HG03135 (cell line): ENCODE measurements at regions not wholly inside any gene's neighbourhood (a gene's known extent, or its start where the extent isn't known, plus 50 kb on each side); places are given as distances from the start of the nearest gene placed in this dataset.

Source experiments
- ATAC-seq: cut with Tn5 transposase; IDR thresholded peaks from one replicate; pipeline ENCODE4 v1.9.1; 2021; ENCODE audit warnings: mild to moderate bottlenecking, moderate library complexity; ENCODE audit not compliant: unreplicated experiment

DNA sequence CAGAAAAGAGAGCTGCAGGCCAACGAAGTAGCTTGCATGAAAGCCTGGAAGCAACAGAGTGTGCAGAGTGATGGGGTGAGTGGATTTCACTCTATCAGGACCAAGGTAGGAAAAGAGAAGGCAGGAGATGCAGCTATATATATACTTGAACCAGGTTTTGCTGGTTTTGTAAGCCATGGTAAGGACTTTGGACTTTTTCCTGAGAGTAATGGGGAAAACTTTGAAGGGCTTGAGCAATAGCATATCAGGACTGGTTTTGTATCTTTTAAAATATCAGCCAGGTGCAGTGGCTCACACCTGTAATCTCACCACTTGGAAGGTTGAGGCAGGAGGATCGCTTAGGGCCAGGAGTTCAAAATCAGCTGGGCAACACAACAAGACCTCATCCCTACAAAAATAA is 120.6 kb upstream of the NRP1 start:
- ATAC-seq = no peak

DNA sequence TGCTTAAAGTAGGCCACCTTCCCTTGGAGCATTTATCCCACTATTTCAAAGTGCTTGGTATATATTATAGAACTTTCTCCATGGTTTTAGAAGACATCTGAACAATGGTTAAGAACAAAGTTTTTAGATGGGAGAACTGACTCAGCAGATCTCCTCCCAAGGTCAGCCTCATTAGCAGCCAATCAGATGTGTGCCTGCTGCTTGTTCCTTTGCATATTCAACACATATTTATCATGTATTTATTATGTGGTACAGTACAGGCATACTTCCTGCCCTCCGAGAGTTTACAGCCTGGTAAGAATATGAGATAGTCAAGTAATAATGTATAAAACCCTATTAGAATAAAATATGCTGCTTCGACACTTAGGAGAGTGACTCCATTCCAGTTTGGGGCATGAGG is 120.1 kb upstream of the NRP1 start:
- no peak for ATAC-seq

DNA sequence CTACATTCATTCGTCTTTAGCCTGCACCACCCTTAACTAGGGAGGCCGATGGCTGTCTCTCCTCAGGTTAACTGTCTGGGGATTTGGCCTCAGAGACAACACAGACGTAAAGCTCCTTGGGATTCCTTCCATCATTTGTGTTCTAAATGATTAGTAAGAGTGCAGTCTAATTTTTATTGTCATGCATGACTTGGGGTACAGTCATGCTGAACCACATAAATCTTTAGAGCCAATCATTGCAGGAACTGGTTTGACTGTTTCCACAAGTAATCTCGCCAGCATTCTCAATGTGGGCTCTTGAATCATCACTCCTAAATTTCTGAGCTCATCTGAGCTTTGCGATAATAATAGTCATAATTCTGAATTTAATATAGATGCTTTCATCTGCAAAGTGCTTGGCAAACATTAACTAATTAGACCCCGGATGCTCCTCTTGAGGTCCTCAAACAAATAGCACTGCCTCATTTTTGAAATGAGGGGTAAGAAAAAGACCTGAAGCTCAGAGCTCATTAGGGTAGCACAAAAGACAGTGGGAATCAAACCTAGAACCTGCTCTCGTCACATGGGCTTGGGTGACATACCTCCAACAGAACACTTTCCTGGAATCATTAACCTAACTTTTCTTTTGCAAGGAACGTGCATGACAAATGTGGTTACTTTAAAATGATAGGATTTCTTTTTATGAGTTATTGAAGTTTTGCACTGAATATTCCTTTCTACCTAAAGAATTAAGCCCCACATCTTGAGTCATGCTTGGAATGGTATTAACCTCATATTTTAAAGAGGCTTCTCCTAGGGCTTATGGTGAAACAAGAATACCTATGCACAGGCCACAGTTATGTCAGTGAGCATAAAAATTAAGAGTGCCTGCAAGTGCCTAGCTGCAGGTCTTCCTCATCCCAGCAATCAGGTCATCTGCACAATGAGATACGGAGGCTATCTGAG is 118.9 kb upstream of the NRP1 start:
- no peak for ATAC-seq

DNA sequence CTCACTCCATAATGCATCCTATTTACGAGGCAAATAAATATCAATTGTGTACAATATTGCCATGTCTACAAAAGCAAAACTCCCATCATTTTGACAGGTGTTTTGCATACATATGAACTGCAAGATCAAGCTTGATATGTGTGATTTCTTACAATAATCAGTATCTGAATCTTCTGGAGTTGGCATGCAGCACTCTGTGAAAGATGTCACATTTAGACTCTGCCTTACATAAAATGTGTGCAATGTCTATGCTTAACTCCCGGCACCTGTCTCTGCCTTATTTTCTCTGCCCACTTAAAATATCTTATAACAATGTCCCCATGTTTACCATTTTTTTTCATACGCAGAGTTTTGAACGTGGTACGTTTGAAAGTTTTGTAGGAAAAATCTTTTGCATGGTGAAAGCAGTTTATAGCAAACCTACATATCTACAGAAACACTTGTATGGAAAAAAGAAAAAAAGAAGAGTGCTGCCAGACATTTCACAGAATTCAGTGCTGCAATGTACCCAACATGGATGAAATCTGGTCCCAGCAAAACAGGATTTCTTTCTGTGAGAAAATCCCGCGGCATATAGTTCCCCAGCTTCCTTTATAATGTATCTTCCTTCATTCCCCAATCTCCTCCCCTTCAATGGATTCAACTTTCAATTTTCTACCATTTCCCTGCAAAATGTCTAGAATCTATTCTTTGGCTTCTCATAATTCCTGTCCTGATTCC is 114.1 kb upstream of the NRP1 start:
- ATAC-seq = no peak

DNA sequence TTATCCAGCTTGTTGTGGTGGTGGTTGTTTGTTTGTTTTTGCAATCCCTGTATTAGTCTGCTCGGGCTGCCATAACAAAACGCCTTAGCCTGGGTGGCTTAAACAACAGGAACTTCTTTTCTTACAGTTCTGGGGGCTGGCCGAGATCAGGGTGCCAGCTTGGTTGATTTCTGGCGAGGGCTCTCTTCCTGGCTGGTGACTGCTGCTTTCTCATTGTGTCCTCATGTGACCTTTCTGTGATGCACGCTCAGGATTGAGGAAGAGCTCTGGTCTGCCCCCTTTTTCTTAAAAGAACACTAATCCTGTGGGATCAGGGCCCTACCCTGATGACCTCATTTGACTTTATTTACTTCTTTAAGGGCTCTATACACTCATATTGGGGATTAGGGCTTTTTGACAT is 107.1 kb upstream of the NRP1 start:
- no peak for ATAC-seq

DNA sequence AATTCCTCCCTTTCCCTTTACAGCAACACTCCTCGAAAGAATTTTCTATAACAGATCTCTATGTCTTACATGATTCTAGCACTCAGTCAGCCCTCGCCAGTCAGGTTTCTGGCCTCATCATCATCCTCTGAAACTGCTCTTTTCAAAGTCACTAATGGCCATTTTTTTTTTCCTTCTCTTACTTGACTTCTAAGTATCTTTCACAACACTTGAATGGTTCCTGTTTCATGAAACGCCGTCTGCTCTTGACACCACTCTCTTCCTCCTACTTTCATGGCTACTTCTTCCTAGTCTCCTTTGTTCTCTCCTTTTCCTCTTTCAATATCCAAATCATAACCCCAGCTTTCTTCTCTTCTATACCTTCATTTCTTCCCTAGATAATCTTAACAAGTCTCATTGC is 100.5 kb upstream of the NRP1 start:
- ATAC-seq = no peak

DNA sequence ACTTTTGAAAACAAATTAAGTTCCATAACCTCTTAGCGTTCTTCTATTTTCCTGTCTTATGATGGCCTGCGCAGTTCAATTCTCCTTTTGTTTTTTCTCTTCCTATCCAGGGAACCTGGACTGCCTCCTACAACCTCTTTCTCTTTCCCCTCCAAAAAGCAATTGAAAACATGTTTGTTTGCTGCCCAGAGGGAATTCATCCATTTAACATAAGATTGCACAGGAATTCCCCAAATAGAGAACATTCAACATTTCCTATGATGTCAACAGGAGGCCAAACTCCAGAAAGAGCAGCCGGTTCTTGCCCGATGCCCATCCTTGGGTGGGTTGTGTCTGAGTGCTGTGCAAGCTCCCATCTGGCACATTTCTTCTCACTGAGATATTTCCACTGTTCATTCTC is 94.2 kb upstream of the NRP1 start:
- ATAC-seq = no peak

DNA sequence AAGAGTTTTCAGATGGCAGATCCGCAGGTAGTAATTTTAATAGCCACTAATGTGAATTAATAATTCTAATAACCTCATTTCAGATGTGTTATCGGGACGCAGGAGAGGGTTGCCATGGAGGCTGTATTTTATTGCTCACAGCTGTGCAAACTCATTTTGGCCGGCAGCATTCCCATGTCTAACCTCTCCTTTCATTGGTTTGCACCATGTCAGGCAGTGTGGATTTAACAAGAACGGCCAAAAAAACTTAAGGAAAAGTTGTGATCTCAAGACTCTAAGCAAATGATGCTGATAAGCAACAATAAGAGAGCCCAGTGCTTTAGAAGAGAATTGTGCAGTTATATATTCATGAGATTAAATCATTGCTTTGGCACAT is 88.7 kb upstream of the NRP1 start:
- ATAC-seq = no peak

DNA sequence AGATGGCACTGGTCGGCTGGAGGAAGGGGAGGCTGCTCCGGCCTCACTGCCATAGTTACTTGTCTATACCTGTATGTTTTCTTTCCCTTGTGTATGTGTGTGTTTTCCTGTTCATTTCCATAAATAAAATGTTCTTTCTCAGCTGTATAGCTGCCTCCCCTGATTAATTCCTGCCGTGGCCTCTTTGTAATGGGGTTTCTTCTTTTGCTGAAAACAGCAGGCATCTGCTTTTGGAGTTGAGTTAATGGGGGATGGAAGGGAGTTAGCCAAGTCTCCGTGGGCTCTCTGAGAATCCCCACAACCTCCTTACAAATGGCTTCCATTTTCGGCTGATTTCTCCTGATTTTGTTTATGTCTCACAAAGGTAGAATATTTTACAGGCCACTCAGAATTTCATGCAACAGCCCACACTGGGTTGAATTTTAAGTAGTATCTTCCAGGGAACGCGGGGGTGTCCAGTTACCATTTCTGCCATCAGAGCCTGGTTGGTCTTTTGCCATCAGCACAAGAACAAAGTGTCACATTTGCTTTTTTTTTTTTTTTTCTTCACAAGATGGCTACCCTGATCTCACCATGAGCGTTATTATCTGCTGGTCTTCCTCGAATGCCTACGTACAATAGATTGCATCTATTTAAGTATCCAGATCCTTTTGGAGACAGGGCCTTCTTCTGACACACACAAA is 88.1 kb upstream of the NRP1 start:
- ATAC-seq = no peak

DNA sequence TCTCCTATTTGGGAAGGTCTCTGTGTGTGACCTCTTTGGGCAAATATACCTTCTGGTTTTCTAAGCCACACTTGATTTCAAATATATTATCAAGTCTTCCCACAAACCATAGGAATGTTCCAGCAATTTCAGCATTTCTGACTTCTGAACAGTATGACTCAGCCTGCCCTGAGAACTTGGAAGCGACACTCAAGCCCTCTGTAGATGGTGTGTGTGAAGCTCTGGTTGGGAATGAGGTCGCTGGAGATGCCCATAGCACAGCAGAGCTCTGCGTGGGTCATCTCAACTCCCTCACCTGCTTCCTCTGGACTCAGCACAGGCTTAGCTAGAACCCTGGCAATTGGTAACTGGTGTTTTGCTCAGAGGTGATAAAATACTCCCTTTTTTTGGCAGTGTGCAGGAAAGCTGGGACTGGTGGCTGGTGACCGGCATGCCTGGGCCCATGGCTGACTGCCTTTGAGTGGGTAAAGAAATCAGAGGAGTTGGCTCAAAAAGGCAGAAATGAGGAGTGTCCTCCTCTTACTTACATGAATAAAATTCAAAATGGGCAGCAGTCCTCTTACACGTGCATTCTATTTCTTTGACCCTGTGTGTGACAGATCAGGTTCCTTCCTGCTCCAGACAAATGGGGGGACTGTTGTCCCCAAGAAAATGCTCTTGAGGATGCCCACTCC is 87.5 kb upstream of the NRP1 start:
- no peak for ATAC-seq

DNA sequence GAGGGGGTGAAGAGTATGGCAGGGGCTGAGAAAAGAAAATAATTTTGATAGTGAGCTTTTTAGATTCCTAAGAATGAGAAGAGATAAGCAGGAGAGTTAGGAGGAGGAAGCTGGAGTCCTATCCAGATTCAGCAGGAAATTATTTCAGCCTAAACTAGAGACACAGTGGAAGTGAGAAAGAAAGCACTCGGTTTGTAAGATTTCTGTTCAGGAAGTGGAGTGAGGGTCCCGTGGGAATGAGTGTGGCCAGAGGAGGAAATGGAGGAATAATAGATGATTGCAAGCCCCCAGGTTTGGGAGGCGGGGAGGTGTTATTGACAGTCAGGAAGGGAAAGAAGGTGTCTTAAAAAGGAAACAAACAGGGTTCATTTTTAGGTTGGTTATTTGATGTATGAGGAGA is 84.8 kb upstream of the NRP1 start:
- ATAC-seq = no peak

DNA sequence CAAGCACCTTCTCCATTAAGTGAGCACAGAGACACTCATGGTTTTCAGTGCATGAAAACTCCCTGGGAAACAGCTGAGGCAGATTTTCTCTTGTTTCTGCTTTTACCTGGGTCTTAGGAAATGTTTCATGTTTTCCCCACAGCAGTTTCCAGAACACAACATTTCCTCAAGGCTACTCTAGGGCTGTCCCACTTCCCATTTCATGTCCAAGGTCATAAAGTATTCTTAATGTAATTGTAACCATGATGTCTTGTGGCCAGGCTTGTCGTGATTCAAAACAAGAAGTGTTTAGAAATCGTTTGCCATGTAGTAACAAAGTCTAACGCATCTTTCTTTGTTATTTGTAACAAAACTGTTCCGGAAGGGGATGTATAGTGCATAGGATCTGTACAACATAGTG is 83.8 kb upstream of the NRP1 start:
- no peak for ATAC-seq

DNA sequence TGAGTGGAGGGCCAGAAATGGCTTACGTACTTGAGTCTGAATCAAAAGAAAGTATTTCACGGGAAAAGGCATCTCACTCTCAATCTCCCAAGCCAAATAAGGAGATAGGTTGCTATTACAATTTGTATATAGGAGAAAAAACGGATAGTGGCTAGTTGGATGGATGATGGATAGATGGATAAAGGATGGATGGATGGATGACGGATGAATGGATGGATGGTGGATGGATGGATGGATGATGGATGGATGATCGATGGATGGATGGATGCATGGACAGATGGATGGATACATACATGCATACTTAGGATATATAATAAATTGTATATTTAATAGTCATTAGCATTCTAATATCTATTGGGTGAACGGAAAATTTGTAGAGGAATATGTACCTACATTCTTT is 82.2 kb upstream of the NRP1 start:
- ATAC-seq = no peak

DNA sequence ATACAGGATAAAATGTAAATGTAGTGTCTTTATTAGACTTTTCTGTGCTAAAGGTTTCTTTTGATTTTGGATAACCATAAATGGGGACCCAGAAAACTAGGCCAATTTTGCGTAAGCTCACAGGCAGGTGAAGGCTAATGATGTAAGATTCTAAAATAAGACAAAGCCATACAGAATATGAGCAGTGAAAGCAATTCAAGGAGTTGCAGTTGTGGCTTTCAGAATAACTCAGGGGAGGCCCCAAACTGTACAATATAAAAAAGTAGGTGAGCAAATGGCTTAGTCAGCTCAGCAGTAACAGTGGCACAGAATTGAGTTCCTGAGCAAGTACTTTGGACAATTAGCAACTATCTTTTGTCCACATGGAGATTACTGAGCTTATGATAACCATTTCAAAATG is 81.7 kb upstream of the NRP1 start:
- ATAC-seq = no peak

DNA sequence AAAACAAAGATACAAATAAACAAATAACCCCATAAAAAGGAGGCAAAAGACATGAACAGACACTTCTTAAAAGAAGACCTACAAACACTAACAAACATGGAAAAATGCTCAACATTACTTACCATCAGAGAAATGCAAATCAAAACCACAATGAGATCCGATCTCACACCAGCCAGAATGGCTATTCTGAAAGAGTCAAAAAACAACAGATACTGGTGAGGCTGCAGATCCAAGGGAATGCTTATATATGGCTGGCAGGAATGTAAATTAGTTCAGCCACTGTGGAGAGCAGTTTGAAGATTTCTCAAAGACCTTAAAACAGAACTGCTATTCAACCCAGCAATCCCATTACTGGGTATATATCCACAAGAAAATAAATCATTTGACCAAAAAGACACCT is 80.4 kb upstream of the NRP1 start:
- no peak for ATAC-seq

DNA sequence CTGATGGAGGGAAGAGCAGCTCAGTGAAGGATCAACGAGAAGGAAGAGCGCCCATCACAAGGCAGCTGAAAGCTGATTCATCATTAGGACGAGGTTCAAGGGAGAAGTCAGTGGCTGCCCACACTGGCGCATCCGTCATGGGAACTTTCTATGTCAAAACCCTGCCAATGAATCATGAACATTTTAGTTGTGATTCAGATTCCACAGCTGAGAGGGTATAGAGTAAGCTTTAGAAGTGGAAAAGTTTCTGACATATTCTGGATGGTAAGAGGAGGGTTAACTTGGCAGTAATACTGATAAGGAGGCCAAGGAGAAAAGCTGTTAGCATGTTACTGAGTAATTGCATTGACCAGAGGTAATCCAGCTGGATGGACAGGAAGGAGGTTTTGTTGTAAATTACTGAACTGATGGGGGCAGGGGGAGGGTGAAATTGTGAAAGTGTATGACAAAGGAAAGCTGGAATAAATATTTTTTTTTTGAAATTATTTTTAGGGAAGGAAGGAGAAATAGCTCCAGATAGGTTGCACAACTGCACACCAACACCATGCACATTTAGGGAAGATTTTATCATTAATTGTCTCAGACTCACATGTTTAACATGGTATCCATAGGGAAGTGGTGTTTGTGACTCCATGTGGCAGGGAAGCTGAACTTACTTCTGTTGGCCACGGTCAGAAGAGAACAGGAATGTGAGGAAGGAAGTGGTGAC is 78.3 kb upstream of the NRP1 start:
- no peak for ATAC-seq

DNA sequence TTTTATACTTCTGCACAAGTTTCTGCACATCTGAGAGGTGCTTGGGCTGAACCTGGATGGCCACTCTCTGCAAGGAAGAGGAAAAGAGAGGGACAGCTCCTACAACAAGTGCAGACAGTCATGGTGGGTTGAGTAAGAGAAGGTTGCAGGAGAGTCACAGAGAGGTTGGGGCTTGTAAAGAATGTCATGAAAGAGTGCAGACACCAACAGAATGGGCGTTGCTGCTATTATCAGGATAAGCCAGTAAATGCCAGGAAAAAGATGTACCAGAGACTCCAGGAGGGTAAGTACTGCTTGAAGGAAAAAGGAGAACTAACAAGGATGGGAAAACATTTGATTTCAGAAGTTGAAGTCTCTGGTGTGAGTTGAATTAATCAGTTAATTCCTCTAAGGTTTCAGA is 77.8 kb upstream of the NRP1 start:
- no peak for ATAC-seq

DNA sequence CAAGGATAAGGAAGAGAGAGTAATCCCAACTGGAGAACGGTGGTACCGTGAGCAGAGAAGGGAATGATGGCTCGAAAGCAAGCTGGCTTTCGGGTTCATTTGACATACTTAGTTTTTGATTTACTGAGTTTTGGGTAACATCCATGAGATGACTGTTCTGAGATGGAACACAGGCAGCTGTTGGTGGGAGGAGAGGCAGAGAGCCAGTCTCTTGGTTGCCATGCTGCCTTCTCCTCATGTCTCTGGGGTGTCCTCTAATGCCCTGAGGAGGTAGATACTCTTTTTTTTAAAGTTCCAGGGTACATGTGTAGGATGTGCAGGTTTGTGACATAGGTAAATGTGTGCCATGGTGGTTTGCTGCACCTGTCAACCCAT is 76.4 kb upstream of the NRP1 start:
- ATAC-seq = no peak

DNA sequence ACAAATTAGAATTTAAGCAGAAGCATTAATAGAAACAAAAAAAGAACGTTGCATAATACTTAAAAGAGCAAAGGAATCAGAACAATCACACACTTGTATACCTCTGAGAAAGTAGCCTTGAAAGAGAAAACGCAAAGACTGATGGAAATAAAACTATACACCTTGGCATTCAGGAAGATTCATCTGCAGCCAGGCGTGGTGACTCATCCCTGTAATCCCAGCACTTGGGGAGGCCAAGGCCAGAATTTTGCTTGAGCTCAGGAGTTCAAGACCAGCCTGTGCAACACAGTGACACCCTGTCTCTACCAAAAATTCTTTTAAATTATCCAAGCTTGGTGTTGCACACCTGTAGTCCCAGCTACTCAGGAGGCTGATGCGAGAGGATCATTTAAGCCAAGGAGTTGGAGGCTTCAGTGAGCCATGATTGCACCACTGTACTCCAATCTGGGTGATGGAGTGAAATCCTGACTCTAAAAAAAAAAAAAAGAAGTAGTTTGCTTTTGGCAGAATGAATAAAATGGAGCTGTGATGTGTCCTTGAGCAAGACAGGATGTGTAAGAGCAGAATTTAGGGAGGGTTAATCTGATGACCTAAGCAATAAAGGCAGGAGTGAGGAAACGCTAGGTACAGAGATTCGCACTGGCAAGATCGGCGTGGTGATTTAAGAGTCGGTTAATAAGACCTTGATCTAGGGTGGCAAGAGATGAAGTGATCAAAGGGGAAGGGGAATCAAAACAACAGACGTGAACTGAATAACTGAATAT is 75.8 kb upstream of the NRP1 start:
- ATAC-seq = no peak

DNA sequence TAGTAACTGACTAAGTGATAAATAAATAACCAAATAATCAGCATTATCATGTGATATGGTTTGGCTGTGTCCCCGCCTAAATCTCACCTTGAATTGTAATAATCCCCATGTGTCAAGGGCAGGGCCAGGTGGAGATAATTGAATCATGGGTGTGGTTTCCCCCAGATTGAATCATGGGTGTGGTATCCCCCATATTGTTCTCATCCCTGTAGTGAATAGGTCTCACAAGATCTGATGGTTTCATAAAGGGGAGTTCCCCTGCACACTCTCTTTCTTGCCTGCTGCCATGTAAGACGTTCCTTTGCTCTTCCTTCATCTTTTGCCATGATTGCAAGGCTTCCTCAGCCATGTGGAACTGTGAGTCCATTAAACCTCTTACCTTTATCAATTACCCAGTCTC is 72.1 kb upstream of the NRP1 start:
- ATAC-seq = no peak
